ENCODE measurements at regions not wholly inside any gene's neighbourhood (a gene's known extent, or its start where the extent isn't known, plus 50 kb on each side); places are given as distances from the start of the nearest gene placed in this dataset.

DNA sequence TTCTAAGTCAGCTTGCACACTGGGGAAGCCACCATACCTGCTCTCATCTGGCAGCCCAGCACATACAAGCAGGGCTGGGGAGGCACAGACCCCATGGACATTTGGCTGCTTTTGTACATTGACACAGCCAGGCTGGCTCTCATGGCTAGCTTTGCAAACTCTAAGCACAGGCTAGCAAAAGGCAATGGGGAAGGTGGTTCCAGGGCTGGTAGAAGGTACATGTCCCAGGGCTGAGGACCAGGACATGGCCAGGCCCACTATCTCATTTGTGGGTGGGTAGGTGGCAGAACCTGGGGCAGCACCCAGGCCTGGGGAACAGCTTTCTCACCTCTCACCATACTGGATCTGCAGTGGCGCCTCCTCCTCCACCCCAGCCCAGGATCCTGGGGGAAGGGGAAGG is 90.9 kb downstream of the HS1BP3 start:
- TF ChIP-seq POLR2AphosphoS5 (IDR thresholded peaks at IDR 0.05; ENCODE audit: low read depth, low read length), result no peak
- no peak for TF ChIP-seq POLR2A (IDR thresholded peaks at IDR 0.05; ENCODE audit: low read depth, low read length)
- no peak for TF ChIP-seq TAF1 (IDR thresholded peaks at IDR 0.05; ENCODE audit: borderline replicate concordance, low read depth, low read length)

All from GM12892 (cell line).